ENCODE measurements at regions not wholly inside any gene's neighbourhood (a gene's known extent, or its start where the extent isn't known, plus 50 kb on each side); places are given as distances from the start of the nearest gene placed in this dataset.

GRCh38 chr9:75651709-75652108, 238.8 kb upstream of the PCSK5 start:
- ATAC-seq, result no peak
- Histone ChIP-seq H3K4me1 (ENCODE audit: insufficient read depth, low read length) (peaks cover 4% of the 10 kb centered on the region; the same call in 1 of the 2 replicates), H3K9me3 (ENCODE audit: low read length) (no peaks in the 10 kb centered on the region), H3K9ac (ENCODE audit: insufficient read depth, low read depth, low read length) (no peak overlapping the region), H3K36me3 (replicated peaks in 1 of 2; ENCODE audit: control insufficient read depth in 1 of 2, insufficient read depth in 2 of 2, low read length in 2 of 2) (no peaks in the 10 kb centered on the region), H3K27ac (ENCODE audit: extremely low read length, insufficient read depth, low read length) (no peak overlapping the region), H2AFZ (ENCODE audit: low read length) (no peak overlapping the region), H3K4me2 (ENCODE audit: low read depth, low read length) (no peak overlapping the region), H3K79me2 (ENCODE audit: insufficient read depth, low read length) (no peaks in the 10 kb centered on the region), H4K20me1 (ENCODE audit: insufficient read depth, low read length) (no peaks in the 10 kb centered on the region), H3K4me3 (replicated peaks in 1 of 3; ENCODE audit: insufficient read depth in 1 of 3, low read depth in 2 of 3, low read length in 3 of 3) (no peak overlapping the region), H3K27me3 (ENCODE audit: control insufficient read depth in 1 of 2, insufficient read depth in 2 of 2, low read length in 2 of 2) (no peaks in the 10 kb centered on the region)
- no TSS peak for BruUV-seq (replicated peaks)
- ChIA-PET POLR2A (no interaction called here), CTCF (ENCODE audit: low intra/inter-chr PET ratio, low total read pairs) (no interaction called here)
- no peak for TF ChIP-seq KLF9 (CRISPR knock-in tag; IDR thresholded peaks at IDR 0.05; ENCODE audit: low read depth)
- TF ChIP-seq ZNF180 (CRISPR knock-in tag; IDR thresholded peaks at IDR 0.05; ENCODE audit: borderline replicate concordance, low read depth), result no peak
- TF ChIP-seq ZNF75D (CRISPR knock-in tag; IDR thresholded peaks at IDR 0.05; ENCODE audit: borderline replicate concordance), result no peak
- TF ChIP-seq, protein P1, sequence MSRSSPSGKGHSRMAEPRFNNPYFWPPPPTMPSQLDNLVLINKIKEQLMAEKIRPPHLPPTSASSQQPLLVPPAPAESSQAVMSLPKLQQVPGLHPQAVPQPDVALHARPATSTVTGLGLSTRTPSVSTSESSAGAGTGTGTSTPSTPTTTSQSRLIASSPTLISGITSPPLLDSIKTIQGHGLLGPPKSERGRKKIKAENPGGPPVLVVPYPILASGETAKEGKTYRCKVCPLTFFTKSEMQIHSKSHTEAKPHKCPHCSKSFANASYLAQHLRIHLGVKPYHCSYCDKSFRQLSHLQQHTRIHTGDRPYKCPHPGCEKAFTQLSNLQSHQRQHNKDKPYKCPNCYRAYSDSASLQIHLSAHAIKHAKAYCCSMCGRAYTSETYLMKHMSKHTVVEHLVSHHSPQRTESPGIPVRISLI (CRISPR knock-in tag; IDR thresholded peaks at IDR 0.05; ENCODE audit: borderline replicate concordance), result no peak
- no peak for TF ChIP-seq ZNF614 (CRISPR knock-in tag; IDR thresholded peaks at IDR 0.05; ENCODE audit: borderline replicate concordance)
- TF ChIP-seq NR1H2 (CRISPR knock-in tag; IDR thresholded peaks at IDR 0.05; ENCODE audit: borderline replicate concordance, low read depth), result no peak
- no peak for TF ChIP-seq NFE2L2 (IDR thresholded peaks at IDR 0.05; ENCODE audit: low read length)
- no peak for TF ChIP-seq ZNF792 (CRISPR knock-in tag; IDR thresholded peaks at IDR 0.05)
- no peak for TF ChIP-seq ZNF652 (CRISPR knock-in tag; IDR thresholded peaks at IDR 0.05; ENCODE audit: borderline replicate concordance, low read depth)
- TF ChIP-seq, protein P2, sequence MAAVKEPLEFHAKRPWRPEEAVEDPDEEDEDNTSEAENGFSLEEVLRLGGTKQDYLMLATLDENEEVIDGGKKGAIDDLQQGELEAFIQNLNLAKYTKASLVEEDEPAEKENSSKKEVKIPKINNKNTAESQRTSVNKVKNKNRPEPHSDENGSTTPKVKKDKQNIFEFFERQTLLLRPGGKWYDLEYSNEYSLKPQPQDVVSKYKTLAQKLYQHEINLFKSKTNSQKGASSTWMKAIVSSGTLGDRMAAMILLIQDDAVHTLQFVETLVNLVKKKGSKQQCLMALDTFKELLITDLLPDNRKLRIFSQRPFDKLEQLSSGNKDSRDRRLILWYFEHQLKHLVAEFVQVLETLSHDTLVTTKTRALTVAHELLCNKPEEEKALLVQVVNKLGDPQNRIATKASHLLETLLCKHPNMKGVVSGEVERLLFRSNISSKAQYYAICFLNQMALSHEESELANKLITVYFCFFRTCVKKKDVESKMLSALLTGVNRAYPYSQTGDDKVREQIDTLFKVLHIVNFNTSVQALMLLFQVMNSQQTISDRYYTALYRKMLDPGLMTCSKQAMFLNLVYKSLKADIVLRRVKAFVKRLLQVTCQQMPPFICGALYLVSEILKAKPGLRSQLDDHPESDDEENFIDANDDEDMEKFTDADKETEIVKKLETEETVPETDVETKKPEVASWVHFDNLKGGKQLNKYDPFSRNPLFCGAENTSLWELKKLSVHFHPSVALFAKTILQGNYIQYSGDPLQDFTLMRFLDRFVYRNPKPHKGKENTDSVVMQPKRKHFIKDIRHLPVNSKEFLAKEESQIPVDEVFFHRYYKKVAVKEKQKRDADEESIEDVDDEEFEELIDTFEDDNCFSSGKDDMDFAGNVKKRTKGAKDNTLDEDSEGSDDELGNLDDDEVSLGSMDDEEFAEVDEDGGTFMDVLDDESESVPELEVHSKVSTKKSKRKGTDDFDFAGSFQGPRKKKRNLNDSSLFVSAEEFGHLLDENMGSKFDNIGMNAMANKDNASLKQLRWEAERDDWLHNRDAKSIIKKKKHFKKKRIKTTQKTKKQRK (IDR thresholded peaks at IDR 0.05; ENCODE audit: low read length), result no peak
- TF ChIP-seq, protein P3, sequence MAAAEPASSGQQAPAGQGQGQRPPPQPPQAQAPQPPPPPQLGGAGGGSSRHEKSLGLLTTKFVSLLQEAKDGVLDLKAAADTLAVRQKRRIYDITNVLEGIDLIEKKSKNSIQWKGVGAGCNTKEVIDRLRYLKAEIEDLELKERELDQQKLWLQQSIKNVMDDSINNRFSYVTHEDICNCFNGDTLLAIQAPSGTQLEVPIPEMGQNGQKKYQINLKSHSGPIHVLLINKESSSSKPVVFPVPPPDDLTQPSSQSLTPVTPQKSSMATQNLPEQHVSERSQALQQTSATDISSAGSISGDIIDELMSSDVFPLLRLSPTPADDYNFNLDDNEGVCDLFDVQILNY (CRISPR knock-in tag; conservative IDR thresholded peaks at IDR 0.05), result no peak
- TF ChIP-seq RFX3 (CRISPR knock-in tag; IDR thresholded peaks at IDR 0.05), result no peak
- TF ChIP-seq PHB2 (IDR thresholded peaks at IDR 0.05; ENCODE audit: partially characterized antibody), result no peak
- no peak for TF ChIP-seq ZNF713 (CRISPR knock-in tag; IDR thresholded peaks at IDR 0.05)
- TF ChIP-seq ATM (IDR thresholded peaks at IDR 0.05; ENCODE audit: borderline replicate concordance), result no peak
- intact Hi-C loops (cut with micrococcal nuclease; ENCODE audit: unreplicated experiment), result no loop called here
- DNase-seq (ENCODE audit: low spot score), result no peak
- WGBS (ENCODE audit: low lambda C conversion rate), result 9% methylated on average over 2 of the region's 2 CpGs
- FAIRE-seq, result no peak
- in situ Hi-C loops (cut with HindIII; ENCODE audit: extremely low pct_ligation_motif_present, low pct_unique_long_range_greater_than_20kb), result no loop called here
